Stimulated activated CD4-positive, alpha-beta T cell treated with anti-CD3 and anti-CD28 coated beads, Interleukin-2, amount 100 ng/mL, for 24 hours (primary cell): ENCODE measurements at regions not wholly inside any gene's neighbourhood (a gene's known extent, or its start where the extent isn't known, plus 50 kb on each side); places are given as distances from the start of the nearest gene placed in this dataset.

ENCODE experiments used
- DNase-seq, 2 donors: peaks; one replicate each; pipeline ENCODE4 v3.0.0-alpha.2; 2020

GRCh38 chr1:18535391-18536210 is 54.9 kb downstream of the KLHDC7A start:
- DNase-seq, result no peak

GRCh38 chr1:18536356-18536755 is 55.6 kb downstream of the KLHDC7A start:
- no peak for DNase-seq

DNA sequence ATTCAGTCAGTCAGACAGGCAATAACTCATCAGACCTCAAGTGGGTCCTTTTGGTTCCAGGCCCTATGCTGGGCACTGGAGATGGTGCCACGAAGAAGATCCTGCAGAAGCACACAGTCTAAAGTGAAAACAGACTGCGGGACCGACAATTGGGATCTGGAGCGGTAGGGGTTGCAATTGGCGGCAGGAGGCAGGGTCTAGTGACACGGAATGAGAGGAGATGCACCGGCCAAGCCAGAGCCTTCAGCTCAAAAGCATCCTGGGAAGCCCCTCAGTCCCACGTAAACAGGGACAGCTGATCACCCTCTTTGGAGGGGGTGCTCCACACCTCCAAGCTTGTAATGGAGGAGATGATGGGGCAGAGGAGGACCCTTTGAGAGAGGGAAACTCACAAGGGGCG is 56.2 kb downstream of the KLHDC7A start:
- no peak for DNase-seq

- no peak for DNase-seq
Observed at GRCh38 chr1:18537386-18538306, 56.9 kb downstream of the KLHDC7A start.

DNA sequence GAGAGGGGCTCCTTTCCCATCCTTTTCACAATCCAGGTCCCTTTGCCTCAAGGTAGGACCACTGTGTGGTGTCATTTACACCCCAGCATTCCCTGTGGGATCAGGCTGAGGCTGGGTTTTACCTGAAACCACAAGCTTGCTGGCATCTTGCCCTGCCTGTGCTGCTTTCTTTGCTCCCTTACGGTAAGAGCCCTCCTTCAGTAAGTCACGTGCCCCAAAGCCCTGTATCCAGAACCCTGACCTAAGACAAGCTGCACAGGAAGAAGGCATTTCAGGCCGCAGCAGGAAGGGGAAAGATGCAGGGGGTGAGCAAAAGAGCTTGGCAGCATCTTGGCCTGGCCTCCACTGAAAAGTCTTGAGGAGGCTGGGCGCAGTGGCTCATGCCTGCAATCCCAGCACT is 58.4 kb downstream of the KLHDC7A start:
- DNase-seq, result no peak

DNA sequence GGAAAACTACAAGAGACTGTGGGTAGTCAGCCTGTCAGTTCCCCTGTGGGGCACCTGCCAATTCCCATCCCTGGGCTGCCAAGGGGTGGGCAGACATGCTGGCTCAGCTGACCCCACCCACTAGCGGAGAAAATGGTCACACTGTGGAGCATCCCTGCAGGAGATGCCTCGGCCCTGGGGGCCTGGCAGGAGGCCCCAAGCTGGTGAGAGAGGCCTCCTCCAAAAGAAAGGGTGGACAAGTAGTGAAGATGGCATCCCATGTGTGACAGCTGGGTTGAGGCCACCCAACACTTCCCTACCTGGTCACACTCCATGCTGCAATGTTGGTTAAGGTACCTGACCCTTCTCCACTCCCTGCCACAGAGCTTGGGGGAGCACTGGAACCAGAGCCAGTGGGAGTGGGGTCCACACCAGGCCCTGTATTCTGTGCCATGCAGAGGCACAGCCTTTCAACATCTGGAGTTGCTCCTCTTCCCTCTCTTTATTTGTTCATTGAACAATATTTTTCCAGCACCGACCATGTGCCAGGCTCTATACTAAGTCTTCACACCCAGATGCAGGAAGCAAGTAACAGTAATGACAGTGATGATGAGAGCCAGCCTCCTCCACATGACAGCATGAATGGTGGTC is 59.5 kb downstream of the KLHDC7A start:
- no peak for DNase-seq

GRCh38 chr1:18541046-18541795 is 60.5 kb downstream of the KLHDC7A start:
- DNase-seq, result no peak

GRCh38 chr1:18542351-18542750 is 61.6 kb downstream of the KLHDC7A start:
- no peak for DNase-seq

DNA sequence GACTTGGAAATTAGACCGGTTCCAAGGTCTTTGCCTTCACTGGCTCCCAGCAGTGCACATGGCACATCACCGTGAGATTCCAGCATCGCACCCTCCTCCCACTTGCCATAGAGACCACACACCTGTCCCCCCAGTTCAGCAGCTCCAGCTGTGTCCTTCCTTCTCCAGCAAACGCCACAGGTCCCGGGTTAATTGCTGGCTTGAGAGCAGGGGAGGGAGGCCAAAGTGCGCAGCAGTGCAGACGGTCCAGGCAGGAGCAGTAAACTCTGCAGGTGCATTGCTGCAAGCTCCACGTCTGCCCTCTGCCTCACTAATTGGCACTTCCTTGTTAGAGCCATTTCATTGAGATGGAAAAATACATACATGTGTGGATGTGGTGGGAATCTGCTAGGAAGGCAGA is 65.3 kb downstream of the KLHDC7A start:
- no peak for DNase-seq

DNA sequence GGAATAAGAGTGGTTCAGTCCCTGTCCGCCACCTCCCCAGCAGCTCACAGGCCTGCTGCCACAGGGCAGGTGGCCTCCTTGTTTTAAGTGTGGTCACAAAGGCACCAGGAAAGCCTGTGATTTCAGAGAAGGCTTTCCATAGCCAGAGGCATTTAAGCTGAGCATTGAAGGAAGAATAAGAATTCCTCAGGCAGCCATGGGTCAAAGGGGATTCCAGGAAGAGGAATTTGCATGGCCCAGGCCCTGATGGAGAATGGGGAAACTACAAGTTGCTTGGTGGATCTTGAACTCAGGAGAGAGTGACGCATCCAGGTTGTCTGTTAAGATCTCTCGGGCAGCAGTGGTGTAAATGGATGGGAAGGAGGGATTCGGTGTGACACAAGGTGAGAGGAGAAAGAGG is 66.7 kb downstream of the KLHDC7A start:
- DNase-seq, result no peak

DNA sequence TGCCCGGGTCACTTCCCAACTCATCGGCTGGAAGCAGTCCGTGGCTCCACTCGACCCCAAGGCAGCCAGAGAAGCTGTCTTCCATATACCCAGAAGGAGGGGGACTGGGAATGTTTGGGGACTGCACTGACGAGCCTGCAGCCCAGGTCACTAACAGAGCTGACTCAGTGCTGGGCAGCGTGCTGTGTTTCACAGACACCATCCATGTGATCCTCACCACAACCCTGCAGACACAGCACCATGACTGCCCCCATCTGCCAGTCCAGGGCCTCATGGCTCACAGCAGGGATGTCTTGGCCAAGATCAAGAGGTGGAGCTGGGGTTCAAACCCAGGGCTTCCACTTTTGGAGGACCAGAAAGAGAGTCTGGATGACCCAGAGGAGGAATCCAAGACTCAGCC is 67.9 kb downstream of the KLHDC7A start:
- no peak for DNase-seq

DNA sequence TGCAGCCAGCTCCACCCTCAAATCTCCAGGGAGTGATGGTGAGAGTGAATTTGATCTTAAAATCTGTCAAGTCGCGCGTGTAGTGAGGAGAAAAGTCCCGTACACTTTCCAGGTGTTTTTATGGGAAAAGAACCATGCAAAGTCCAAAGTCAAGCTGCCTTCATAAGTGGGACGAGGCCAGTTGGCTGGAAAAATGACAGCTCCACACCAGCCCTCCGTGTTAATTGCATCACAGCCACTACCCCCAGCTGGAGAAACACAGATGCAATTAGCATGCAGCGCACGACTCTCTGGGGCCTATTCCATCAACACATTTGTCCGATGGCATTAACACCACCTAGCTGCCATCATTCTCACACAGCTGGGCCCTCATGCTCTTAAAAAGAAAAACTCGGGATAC is 68.4 kb downstream of the KLHDC7A start:
- DNase-seq, result no peak

DNA sequence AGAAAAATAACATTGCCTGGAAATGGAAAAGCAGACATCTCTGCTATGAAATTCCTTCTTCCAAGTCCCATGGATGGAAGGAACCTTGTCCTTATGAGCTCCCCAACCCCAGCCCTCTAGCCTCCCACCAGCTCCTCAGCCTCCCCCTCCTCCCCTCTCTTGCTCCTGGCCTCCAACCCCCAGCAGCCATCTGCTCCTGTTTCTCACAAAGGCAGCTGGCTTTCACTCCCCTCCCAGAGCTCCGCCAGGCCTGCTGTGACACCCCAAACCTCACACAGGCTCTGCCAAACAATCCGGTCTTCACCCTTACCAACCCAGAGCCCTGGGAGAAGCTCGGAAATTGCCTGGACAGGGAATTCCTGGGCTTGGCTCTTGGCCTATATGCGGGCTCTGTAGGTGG is 69.2 kb downstream of the KLHDC7A start:
- no peak for DNase-seq

DNA sequence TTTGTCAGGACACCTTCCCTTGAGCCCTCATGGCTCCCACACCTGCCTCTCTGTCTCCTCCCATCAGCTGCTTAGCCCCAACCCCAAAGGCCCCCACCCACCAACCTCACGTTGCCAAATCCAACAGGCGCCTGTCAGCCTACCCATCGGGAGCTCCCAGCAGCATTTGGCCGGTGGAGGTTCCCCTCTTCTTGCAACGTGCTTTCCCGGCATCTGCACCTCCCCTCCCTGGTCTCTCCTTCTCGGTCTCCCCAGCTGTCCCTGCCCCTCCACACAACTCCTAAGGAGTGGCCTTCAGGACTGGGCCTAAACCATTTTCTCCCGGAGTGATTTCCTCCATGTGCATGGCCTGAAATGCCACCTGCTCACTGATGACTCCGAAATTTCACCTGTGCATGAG is 71.9 kb downstream of the KLHDC7A start:
- DNase-seq, result no peak

DNA sequence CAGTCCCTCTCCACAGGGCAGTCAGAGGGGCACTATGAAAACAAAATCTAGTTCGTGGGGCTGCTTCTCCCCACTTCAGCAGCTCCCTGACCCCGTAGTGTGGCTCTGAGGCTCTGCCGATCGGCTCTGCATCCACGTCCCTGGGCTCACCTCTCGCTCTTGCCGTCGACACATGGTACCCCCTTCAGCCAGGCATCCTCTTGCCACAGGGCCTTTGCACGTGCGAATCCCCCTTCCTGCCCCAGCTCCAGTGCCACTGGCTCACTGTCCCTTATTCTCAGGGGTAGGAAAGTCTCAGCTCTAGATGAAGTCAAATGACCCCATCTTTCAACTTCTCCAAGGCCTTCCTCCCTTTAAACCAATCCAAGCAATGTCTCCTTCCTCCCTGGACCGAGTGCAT is 72.7 kb downstream of the KLHDC7A start:
- no peak for DNase-seq

- DNase-seq, result no peak
Observed at GRCh38 chr1:18554099-18554498, 73.4 kb downstream of the KLHDC7A start.

DNA sequence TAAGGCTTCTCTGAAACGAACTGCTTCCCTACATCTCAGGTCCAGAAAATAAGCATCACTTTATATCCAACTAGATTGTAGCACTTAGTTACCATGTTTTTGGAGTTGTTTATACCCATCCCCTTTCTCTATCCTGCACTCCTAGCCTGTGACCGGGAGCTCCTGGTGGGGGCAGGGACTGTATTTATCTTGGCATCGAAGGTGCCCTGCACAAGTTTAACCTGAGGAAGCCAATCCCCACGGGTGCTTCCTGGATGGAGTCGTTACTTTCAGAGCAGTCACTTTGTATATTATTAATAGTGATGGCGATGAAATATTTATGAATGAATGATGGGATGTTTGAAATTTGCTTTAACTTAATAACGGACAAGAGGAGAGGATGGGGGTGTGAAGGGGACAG is 73.9 kb downstream of the KLHDC7A start:
- DNase-seq, result no peak

DNA sequence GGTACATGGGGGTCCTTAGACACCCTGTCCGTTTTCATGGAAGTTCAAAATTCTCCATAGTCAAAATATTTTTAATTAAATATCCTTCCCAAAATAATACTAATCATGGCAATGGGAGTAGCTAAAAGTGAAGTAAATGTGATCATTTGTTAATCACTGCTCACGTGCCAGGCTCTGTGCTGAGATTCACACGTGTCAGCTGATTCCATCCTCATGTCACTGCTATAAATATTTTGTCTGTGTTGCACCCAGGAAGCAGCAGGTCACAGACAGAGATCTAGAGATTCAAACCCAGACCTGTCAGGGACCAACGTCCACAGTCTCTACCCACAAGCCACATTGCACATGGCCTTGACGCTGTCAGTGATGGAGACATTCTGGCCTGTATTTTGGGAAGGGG is 74.3 kb downstream of the KLHDC7A start:
- no peak for DNase-seq

DNA sequence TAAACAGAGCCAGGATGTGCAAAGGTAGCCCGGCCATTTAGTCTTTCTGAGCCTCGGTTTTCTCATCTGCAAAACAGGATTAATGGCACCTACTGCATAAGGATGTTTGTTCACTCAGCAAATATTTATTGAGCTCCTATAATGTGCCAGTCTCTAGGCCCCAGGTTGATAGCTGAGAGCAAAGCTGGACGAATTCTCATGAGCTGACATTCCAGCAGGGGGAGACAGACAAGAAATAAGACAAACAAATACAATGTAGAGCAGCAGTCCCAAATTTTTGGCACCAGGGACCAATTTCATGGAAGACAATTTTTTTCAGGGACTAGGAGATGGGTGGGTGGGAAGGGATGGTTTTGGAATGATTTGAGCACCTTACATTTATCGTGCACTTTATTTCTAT is 74.3 kb upstream of the PAX7 start:
- DNase-seq, result no peak

DNA sequence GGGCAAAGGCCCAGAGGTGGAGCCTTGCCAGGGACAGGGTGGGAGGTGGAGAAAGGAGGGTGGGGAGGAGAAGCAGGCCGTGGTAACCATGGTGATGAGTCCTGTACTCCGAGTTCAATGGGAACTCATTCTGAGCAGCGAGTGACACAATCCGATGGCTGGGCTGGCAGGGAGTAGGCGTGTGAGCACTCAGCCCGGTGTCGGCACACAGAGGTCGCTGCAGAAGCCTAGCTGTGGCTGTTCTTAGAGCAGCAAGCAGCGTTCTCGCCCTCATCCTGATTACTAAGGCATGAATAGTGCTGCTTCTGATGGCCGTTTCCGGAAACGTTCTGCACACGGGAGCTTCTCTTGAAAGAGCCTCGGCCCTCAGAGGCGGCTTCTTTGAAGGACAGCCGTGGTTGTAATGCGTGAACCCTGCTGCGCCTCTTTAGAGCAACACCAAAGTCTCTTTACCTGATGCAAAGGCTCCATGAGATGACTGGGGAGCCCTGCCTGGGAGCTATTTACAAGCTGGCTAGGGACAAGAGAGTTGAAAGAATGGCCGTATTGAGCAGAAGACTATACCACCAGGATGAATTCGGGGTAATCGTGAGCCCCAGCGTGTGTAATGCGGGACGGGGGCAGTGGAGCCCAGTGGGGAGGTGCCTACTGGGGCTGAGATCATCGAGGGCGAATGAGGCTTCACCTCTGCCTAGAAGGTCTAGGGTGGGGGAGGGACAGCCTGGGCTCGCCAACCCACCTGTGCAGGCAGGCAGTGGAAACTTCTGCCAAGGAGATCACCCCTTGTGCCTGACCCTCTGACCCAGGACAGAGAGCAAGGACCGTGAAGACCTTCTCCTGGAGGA is 72.8 kb upstream of the PAX7 start:
- peak in 1 of 2 donors; percentile 29 for DNase-seq

DNA sequence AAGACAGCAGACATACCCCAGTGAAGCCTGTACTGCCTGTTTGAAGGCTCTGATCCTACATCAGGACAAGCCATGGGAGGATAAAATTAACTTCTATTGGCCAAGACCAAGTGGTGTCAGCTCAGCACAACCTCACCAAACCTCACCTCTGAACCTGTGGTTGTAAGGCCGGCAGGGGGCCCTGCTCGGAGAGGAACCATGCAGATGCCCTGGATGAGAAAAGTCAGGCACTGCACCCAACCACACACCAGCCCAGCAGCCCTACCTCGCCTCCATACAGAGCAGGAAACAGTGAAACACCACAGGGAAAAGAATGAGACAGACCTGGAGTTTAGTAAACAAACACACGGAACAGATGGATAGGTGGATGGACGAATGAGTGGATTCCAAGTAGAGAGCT is 70.0 kb upstream of the PAX7 start:
- DNase-seq, result no peak

- no peak for DNase-seq
Observed at GRCh38 chr1:18561967-18562366, 68.7 kb upstream of the PAX7 start.
